H4 (cell line): ENCODE measurements at regions not wholly inside any gene's neighbourhood (a gene's known extent, or its start where the extent isn't known, plus 50 kb on each side); places are given as distances from the start of the nearest gene placed in this dataset.
"Not testable (repeated sequence)": the region's sequence is repeated elsewhere in the genome, so short reads cannot be mapped to it uniquely, and the experiment has no call there.

Experiments
- DNase-seq: peaks from one replicate; pipeline ENCODE4 v3.0.0-alpha.2; 2015; ENCODE audit warnings: low spot score

DNA sequence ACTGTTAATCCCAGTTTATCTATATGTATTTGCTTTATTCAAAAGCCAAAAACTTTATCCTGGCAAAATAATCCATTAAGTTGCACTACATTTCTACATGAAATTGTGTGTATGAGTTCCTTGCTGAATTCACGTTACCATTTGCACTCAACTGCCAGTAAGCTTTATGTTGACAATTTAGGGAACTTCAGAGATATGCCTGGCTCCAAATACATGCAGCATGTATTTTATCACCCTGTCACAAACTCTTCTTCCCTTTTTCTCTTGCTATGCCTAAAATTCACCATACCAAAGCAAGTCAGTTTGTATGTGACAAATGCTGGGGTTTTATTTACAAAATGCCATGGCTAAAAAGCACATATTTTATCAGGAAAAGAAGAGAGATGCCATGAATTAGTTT lies 157.6 kb upstream of the CDH2 start:
- DNase-seq: no peak

DNA sequence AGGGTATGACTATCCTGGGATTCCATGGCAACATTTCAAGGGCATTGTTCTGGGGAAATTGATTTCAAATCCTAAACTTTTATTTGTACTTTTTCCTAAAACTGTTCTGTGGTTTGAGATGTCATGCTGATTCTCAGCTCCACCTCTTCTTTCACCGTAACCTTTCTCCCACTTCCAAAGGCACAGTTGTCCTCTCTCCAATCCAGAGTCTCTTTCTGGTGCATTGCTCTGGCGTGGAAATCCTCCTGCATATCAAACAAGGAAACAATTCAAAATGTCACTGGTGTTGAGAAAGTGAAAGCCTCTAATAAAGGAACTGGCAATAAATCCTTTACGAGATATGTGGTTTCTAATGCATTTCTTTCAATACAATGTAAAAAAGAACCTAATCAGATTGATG lies 155.1 kb upstream of the CDH2 start:
- DNase-seq: no peak

DNA sequence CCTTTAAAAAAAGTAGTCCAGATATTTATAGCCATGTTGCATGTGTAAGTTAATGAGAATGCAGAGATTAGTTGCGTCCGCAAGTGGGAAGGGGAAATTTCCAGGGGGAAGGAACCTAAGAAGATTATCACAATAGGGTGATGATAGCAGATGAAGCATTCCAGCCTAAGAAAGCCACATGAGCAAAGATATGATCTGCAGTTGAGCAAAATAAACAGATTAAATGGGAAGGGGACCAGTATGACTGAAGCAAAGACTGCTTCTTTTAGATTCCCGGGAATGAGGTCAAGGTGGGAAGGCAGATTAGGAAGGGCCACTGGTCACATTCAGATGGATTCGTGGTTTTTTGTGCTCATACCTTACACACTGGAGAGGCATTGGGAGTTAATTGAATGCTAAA lies 154.6 kb upstream of the CDH2 start:
- no peak for DNase-seq

DNA sequence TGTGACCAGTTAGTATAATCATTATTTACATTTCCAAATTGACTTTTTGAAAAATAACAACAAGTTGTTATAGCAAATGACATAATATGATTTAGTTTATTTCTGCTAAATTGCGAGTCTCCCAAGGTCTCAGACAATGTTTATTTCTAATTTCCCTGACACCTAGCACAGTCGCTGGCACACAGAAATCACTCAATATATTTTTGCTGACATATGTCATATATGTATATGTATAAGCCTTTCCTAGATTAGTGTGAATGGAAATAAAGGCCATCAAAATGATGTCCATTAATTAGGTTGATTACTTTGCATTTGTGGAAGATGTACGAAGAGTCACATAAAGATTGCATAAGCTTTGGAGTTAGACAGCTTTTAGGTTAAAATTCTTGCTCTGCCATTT lies 136.7 kb upstream of the CDH2 start:
- no peak for DNase-seq

DNA sequence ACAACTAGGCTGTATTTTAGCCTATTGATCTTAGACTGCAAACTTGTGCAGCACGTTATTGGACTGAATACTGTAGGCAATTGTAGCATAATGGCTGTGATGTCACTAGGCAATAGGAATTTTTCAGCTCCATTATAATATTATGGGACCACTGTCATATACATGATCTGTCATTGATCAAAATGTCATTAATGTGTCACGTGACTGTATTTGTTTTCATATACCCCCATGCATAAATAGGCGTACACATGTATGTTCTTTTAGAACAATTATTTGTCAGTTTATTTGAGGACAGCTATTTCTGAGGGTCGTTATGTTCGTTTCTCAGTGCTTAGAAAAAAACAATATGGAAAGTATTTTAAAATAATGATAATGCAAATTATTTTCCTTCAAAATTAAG lies 111.9 kb upstream of the CDH2 start:
- no peak for DNase-seq

DNA sequence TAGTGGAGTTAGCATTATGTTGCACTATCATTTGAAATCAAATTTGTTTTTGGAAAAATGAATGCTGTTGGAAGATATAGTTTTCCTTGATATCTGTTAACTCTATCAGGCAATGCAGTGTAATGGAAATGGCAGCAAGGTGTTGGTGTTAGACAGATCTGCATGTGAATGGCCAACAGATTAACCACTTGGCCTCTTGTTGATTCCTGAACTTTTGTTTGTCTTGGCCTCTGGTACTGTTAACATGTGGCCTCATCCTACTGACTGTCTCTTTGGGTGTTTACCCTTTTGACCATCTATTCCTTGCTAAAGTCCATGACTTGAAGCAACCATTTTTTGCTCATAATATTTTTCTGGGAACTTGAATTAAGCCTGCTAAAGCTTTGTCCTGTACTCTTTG lies 110.2 kb upstream of the CDH2 start:
- no peak for DNase-seq

DNA sequence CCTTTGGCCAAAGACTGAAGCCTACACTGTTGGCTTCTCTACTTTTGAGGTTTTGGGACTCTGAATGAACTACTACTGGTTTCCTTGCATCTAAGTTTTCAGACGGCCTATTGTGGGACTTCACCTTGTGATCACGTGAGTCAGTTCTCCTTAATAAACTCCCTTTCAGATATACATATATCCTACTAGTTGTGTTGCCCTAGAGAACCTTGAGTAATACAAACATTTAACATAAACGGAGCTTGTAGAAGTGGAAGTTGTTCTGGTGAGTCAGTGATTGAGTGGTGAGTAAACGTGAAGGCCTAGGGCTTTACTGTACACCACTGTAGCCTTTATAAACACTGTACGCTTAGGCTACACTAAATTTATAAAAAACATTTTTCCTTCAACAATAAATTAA lies 107.2 kb upstream of the CDH2 start:
- DNase-seq: peak; percentile 57

DNA sequence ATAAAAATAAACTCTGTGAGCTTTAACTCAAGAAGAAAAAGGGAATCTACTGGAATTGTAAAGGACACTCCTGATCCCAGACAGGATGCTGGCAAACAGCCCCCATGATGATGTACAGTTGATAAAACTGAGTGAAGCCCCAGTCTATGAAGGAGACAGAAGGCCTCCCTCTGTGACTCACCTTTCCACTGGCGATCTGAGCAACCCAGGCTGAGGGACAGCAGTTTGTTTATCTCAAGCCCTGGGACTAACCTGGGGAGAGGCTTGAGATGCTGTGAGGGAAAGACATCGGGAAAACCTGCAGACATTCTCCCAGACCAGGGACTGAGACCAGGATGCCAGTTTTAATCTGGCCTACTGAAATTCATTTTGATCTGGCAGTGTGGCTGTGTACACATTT lies 104.5 kb upstream of the CDH2 start:
- peak; percentile 4 for DNase-seq

DNA sequence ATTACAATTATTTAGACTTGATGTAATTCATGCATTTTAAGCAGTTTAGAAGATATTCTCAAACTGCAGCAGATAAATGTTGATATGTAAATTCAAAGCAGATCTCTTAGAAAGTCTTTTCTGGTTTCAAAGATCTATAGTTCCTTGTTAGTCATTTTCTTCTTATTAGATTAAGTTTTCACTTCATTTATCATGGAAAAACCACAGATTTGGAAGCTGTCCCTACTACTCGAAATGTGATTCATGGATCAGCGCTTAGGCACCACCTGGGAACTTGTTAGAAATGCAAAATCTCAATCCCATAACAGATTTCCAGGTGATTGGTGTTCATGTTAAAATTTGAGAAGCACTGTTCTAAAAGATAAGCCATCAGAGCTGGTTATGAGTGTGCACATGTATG lies 92.8 kb upstream of the CDH2 start:
- no peak for DNase-seq

DNA sequence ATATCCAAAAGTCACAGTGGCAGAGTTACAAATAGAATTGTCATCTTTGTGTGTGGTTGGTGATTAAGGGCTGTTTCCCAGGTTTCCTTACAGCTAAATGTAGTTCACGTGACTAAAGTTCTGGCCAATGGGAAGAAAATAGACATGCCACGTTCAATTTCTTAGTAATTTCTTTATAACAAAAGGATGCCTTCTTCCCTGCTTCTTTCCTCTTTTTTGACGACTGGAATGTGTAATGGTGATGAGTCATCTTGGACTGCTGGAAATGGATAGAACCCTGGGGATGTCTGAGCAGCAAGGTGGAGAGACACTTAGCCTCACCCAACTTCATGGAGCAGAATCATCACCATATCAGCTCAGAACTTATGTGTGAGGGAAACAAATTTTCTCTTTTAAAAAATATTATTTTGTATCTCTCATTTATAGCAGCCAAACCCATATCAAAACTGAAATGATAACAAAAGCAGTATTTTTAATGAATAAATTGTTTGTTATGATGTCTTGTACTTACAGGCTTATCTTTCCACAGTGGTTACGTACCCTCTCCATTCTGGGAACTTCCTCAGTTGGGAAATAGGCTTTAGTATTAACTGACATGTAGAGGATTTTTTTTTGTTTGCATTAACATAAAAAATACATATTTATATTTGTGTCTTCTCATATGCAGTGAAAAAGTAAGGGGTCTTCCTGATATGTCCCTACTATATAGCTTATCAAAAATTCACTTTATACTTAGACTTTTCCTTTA lies 91.1 kb upstream of the CDH2 start:
- DNase-seq: peak; percentile 49

DNA sequence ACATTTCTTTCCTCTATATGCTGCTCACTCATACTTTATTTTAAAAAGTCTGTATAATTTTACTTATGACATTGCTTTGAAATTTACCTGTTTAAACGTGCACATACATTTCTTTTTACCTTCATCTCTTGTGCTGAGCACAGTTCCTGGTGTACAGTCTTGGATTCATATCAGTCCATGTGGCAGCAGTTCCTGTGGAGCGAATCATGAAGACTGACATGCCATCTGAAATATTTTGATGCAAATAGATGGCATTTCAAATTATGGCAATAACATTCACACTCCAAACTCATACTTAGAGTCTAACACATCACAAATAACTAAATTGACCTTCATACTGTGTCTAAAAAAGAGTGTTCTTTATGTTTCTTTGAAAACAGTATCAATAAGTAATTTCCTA lies 90.3 kb upstream of the CDH2 start:
- DNase-seq: no peak

DNA sequence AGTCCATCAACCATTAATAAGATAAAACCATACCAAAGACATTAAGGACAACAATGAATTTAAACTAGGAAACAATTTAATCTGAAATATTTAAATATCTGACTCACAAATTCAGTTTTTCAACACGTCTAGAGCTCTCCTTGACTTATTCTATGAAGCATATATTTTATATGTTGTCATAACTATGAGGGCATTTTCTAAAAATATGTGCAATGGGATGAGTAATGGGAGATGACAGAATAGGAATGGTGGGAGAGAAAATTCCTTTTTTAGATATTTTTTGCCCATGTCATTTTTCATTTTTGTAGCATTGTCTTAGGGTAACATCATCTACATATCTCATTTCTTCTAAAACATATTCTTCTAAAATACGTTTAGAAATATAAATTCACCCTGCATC lies 79.2 kb upstream of the CDH2 start:
- DNase-seq: no peak

DNA sequence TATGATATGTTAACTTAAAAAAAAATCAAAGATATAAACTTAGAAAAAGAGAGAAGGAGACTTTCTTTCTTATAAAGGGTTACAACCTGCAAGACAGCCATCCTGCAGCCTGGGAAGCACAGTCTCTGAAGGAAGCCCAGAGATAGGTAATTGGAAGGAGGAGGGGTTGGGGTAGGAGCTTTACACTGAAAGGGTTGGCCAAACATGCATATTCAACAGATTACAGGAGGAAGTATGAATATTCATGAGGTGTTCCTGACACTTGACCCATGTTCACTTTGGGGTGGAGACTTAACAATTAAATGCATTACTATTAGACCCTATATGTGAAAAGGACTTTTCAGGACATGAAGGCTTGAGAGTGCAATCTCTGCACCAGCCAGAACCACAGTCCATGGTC lies 71.7 kb upstream of the CDH2 start:
- DNase-seq: no peak

DNA sequence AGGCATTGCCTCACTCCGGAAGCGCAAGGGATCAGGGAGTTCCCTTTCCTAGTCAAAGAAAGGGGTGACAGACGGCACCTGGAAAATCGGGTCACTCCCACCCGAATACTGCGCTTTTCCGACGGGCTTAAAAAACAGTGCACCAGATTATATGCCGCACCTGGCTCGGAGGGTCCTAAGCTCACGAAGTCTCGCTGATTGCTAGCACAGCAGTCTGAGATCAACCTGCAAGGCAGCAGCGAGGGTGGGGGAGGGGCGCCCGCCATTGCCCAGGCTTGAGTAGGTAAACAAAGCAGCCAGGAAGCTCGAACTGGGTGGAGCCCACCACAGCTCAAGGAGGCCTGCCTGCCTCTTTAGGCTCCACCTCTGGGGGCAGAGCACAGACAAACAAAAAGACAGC lies 63.7 kb upstream of the CDH2 start:
- not testable (repeated sequence) for DNase-seq

DNA sequence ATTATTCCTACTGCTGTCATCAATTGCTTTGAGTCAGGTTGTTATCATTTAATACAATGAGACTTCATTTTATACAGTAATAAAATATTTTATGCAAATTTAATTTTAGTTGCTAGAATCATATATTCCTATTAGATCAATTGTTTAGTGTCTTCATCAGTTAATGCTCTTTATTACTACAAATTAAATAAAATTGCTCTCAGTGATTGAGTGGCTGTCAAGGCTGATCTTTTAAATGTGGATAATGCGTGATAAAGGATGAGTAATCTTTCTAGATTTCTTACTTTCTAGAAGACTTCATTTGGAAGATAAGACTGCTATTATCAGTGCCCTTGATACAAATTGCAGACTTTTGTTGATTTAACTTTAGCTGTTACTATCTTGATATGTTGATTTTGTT lies 59.6 kb upstream of the CDH2 start:
- no peak for DNase-seq
